GM19438 (cell line): ENCODE measurements at regions not wholly inside any gene's neighbourhood (a gene's known extent, or its start where the extent isn't known, plus 50 kb on each side); places are given as distances from the start of the nearest gene placed in this dataset.

Source experiments
- ATAC-seq: cut with Tn5 transposase; IDR thresholded peaks from one replicate; pipeline ENCODE4 v1.9.1; 2021; ENCODE audit warnings: low read depth; ENCODE audit not compliant: unreplicated experiment

DNA sequence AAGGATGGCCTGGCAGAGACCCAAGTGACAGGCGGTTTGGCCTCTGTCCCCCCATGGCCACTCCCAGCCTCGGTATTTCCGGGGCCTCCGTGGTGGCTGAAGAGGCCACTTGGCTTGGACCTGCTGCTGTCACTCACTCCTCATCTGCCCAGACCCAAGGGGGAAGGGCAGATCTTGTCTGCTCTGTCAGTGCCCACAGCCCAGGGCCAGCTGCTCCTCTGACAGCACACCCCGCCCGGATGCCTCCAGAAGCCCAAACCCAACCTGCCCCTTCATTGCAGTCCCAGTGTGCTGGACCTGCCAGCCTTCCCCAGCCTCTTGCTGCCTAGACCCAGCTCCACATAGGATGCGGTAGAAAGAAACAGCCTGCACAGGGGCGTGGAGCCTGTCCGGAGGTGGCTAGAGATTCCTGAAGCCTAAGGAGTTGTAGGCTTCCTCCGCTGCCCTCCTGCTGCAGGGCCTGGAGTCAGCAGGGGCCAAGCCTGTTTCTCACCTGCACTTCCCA is 52.0 kb downstream of the MAGEF1 start:
- ATAC-seq, result no peak

- ATAC-seq, result no peak
Measured at GRCh38 chr3:184658223-184658928, 53.5 kb downstream of the MAGEF1 start.

GRCh38 chr3:184656829-184657681 is 54.8 kb downstream of the MAGEF1 start:
- ATAC-seq, result peak; percentile 86

GRCh38 chr3:184656458-184656828 is 55.4 kb downstream of the MAGEF1 start:
- no peak for ATAC-seq

DNA sequence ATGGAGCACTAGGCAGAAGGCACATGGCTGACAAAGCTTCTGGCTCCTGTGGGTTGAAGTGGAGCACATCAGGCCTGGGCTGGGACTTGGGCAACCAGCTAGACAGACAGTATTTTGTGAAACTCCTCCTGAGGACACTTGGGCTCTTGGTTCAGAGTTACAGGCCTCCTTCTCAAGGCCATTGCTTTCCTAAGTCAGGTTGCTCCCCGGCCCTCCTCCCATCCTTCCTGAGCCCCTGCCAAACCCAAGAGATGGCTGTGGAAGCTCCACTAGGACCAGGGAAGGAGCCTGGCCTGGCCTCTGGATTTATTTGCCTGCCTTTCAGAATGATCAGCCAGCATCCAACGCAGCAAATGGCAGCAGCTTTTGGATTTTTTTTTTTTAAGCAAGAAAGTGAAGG is 56.3 kb downstream of the MAGEF1 start:
- no peak for ATAC-seq

DNA sequence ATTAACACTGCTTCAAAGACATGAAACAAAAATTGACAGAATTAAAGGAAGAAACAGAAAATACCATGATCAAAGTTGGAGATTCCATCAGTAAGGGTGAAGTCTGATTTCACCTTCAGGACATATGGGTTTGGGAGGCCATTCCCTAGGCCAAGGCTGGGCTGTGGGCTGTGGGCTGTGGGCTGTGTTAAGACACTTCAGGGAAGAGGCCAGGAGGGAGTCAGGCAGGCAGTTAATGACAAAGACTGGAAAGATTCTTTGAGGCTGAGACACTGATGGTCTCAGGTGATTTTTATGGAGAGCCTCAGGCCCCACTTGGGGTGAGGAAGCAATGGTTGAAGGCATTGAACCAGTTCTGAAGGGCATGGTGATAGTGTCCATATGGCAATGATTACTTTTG is 57.5 kb downstream of the MAGEF1 start:
- no peak for ATAC-seq

DNA sequence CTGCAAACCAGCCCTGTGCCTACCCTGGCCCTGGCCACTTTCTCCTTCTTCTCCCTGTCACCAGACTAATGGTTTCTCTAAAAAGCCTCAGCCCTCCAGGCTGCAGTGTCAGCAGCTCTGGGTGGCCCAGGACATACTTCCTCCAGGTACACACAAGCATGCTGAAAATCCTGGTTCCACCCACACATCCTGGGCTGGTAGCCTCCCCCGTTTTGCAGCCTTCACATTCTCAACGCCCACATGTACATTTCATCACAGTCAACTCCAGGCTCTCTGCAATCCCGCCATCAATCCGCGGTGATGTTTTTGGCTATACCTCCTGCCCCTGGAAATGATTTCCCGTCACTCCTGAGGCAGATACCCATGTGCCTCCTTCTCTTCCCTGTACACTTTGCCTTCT is 59.4 kb downstream of the MAGEF1 start:
- ATAC-seq, result no peak

DNA sequence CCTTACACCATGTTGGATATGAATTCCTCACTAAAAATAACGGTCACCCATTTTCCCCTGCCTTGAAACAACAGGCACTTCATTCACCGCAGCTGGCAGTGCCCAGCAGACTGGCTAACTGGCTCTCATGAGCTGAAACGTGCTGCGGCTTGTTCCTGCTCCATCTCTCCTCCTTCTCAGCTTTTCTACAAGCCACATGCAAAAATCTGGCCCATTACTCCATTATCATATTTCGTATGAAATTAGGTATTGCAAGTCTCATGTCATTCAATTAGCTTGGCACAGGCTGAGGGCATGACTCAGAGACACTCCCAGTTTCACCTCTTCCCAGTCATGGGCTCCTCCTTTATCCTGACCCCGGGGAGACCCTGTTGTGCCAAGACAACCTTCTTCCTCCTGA is 60.0 kb downstream of the MAGEF1 start:
- no peak for ATAC-seq

GRCh38 chr3:184648636-184649035 is 63.2 kb downstream of the MAGEF1 start:
- no peak for ATAC-seq

DNA sequence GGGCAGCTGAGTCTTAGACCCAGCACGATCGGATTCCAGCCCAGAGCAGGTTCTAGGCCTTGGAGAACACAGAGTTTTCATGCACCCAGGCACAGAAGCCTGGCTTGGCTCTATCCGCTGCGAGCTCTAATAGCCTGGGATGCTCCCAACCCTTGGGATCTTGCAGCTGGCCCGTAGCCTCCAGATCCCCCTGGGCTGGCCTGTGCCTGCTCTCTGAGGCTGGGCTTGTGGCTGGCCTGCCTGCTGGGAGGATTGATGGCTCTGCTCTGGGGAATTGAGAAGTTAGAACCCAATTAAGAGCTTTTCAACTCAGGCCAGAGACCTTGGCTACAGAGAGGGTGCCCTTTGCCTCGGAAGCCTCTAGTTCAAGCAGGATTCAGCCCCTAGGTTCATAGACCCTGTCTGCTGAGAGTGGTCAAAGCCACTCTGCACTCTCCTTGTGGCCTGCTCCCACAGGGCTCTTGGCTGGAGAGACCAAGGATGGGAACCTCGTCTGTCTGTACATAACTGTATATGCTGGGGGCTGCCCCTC is 64.4 kb downstream of the MAGEF1 start:
- ATAC-seq, result no peak

DNA sequence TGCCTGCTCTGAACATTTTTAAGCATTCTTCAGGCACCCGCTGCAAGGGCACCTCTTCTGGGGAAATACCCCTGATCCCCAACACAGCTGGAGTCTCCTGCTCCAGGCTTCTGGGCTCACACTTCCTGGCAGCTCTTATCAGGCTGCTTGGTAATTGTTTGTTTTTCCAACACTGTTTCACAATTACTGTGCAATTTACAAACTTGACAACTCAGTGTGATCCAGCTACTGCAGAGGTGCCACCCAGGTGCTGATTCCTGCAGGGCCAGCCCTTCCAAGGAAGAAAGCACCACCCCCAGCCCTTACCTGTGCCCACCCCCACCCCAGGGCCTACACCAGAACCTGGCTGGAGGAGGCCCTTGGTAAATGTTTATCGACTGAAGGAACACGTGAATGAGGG is 66.5 kb downstream of the MAGEF1 start:
- ATAC-seq, result no peak

GRCh38 chr3:184643442-184643841 is 68.4 kb downstream of the MAGEF1 start:
- ATAC-seq, result no peak

DNA sequence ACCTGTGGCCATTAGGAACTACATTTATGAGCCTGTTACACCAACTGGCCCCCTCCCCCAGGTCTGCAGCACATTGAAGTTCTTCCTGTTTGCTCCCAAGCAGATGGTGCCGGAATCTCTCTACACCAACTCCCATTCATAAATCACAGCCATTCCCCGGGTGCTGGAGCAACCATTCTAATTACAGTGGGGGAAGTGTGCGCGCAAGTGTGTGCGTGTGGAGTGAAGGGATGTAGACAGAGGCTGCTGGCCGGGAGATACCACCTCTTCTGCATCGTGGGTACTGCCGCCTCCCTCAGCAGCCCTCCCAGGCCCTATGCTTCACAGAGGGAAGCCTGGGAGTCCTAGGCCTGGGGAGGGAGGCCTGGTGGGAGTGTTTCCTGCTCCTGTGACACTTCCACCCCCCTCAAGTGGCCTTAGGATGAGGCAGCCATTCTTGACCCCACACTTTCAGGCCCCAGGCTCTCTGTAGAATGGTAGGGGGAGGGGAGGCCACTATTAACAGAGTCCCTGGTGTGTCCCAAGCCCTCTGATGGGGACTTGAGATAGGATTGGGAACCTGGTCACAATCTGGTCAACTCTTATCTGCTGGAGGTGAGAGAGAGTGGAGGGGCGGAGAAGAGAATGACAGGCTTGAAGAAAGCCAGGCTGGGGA is 69.1 kb downstream of the MAGEF1 start:
- no peak for ATAC-seq

DNA sequence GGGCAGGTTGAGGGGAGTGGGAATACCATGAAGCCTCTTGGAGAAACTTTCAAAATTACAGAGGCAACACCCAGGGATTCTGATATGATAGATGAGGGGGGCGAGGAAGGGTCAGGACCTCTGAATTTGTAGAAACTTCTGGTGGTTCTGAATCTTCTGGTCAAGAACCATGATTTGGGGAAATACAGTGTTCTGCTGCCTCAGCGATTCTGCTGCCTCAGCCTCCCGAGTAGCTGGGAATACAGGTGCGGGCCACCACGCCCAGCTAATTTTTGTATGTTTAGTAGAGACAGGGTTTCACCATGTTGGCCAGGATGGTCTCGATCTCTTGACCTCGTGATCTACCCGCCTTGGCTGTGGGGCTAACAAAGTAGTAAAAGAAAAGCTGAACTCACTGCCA is 70.4 kb downstream of the MAGEF1 start:
- no peak for ATAC-seq

- no peak for ATAC-seq
Measured at GRCh38 chr3:184639351-184639750, 72.5 kb downstream of the MAGEF1 start.

DNA sequence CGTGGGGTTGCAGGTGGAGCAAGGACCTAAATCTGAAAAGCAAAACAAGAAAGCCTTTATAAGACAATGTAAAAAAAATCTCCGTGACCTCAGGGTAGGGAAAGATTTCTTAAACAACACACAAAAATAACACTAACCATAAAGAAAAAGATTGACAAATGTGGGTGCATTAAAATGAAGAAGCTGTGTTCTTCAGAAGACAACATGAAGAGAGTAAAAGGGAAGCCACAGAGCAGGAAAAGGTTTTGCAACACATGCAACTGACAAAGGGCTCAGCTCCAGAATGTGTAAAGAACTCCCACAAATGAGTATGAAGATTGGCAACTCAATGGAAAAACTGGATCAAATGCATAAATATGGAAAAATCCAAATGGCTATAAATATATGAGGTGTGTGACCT is 74.2 kb downstream of the MAGEF1 start:
- ATAC-seq, result no peak

DNA sequence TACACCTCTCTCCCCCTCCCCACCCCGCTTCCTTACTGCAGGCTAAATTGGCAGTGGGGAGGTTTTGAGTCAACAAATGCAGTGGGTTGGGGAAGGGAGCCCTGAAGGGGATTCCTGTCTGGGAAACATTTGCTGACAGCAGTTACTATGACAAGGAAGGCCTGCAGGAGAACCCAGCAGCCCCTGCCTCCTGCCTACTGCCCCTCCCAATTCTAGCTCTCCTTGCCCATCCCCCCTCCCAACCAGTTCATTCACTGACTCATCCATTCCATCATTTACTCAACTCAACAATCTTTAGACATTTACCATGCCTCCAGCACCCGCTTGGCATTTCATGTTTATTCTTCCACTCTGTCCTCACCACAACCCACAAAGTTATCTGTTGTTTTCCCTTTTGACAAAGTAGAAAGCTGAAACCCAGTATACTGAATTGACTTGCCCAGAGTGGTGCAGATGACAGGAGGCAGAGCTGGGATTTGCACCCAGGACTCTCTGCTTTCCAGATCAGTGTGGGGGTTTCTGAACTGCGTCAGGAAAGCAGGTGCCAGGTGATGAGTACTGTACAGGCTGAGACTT is 75.0 kb downstream of the MAGEF1 start:
- no peak for ATAC-seq

GRCh38 chr3:184635774-184636173 is 74.2 kb downstream of the EPHB3 start:
- no peak for ATAC-seq

GRCh38 chr3:184635126-184635525 is 73.5 kb downstream of the EPHB3 start:
- ATAC-seq, result no peak

DNA sequence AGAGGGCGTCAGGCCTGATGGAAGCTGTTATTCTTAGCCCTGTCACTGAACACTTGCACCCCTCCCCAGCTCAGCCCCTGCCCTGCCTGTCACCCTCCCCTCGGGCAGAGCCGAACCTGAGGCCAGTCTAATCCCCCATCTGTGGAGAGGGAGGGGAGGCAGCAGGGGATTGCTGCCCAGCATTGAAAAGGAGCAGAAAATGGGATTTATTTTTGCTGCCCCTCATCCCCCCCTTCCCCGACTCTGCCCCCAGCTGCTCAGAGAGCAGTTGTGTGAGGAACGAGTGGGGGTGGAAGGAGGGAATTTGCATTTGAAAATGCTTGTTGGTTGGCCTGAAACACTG is 71.6 kb downstream of the EPHB3 start:
- ATAC-seq, result no peak
